PC-3 (cell line): ENCODE measurements at regions not wholly inside any gene's neighbourhood (a gene's known extent, or its start where the extent isn't known, plus 50 kb on each side); places are given as distances from the start of the nearest gene placed in this dataset.

Source experiments
- ATAC-seq: fragments of 200-7000 bp; cut with Tn5 transposase; 2 replicates; pipeline ENCODE4 v1.9.1; 2020; ENCODE audit warnings: mild to moderate bottlenecking, moderate library complexity
- BruUV-seq: library from RNA; stranded (reverse); fragments of 400-500 nt; replicated peaks from 2 replicates; lab custom pipeline; 2021; lab: Mats Ljungman, UMichigan
- CTCF ChIA-PET: fragments of 300-600 bp; sonication (Branson Sonifier 250); formaldehyde crosslinking; loops from one replicate; lab custom pipeline; 2022; ENCODE audit warnings: antibody characterized with exemption; lab: Charles Lee
- POLR2A ChIA-PET: fragments of 300-600 bp; sonication (Branson Sonifier 250); formaldehyde crosslinking; loops from one replicate; lab custom pipeline; 2022; ENCODE audit warnings: antibody characterized with exemption; ENCODE audit not compliant: unreplicated experiment; lab: Charles Lee
- DNase-seq: peaks from one replicate; pipeline ENCODE4 v3.0.0-alpha.2; 2015
- H2AFZ ChIP-seq: fragments of 300-600 bp; sonication (generic); 2 replicates; pipeline ENCODE4 v1.6.0; 2016; ENCODE audit warnings: antibody characterized with exemption, low read length
- H3F3A ChIP-seq: fragments of 300-600 bp; sonication (generic); one replicate; pipeline ENCODE4 v1.6.0; 2017; ENCODE audit warnings: antibody characterized with exemption, low read length, control low read depth, mild to moderate bottlenecking; ENCODE audit not compliant: unreplicated experiment
- H3K27ac ChIP-seq: fragments of 300-600 bp; sonication (generic); 2 replicates; pipeline ENCODE4 v1.5.1; 2016; ENCODE audit warnings: mild to moderate bottlenecking, low read length
- H3K27me3 ChIP-seq: fragments of 300-600 bp; sonication (generic); 2 replicates; pipeline ENCODE4 v1.6.1; 2016; ENCODE audit warnings: low read length, mixed read lengths
- H3K36me3 ChIP-seq: fragments of 300-600 bp; sonication (generic); 2 replicates; pipeline ENCODE4 v1.6.1; 2016; ENCODE audit warnings: low read depth, mixed run types, low read length, mixed read lengths
- H3K4me1 ChIP-seq: fragments of 300-600 bp; sonication (generic); 2 replicates; pipeline ENCODE4 v1.5.1; 2016; ENCODE audit warnings: low read length; ENCODE audit not compliant: insufficient read depth
- H3K4me2 ChIP-seq: fragments of 300-600 bp; sonication (generic); 2 replicates; pipeline ENCODE4 v1.6.0; 2016; ENCODE audit warnings: low read length
- H3K4me3 ChIP-seq: fragments of 300-600 bp; sonication (generic); 2 replicates; pipeline ENCODE4 v1.5.1; 2016; ENCODE audit warnings: mild to moderate bottlenecking, low read length, mixed read lengths
- H3K79me2 ChIP-seq: fragments of 300-600 bp; sonication (generic); 2 replicates; pipeline ENCODE4 v1.6.1; 2017; ENCODE audit warnings: low read length, mixed read lengths
- H3K9ac ChIP-seq: fragments of 300-600 bp; sonication (generic); 2 replicates; pipeline ENCODE4 v1.6.0; 2016; ENCODE audit warnings: mild to moderate bottlenecking, low read length
- H3K9me2 ChIP-seq: fragments of 300-600 bp; sonication (generic); replicated peaks from 2 replicates; pipeline ENCODE4 v1.6.1; 2016; ENCODE audit warnings: mixed run types, low read length, mixed read lengths
- H3K9me3 ChIP-seq: fragments of 300-600 bp; sonication (generic); 2 replicates; pipeline ENCODE4 v1.6.1; 2016; ENCODE audit warnings: low read length, mixed read lengths
- H4K20me1 ChIP-seq: fragments of 300-600 bp; sonication (generic); 2 replicates; pipeline ENCODE4 v1.6.1; 2016; ENCODE audit warnings: low read length, mixed read lengths
- CTCF ChIP-seq: fragments of 300-600 bp; sonication (generic); conservative IDR thresholded peaks from 2 replicates; pipeline ENCODE4 v1.5.1; 2017; ENCODE audit warnings: antibody characterized with exemption, low read depth, mild to moderate bottlenecking, low read length
- EZH2 ChIP-seq: fragments of 300-600 bp; sonication (generic); IDR thresholded peaks from one replicate; pipeline ENCODE4 v1.6.1; 2017; ENCODE audit warnings: antibody characterized with exemption, mild to moderate bottlenecking, low read length; ENCODE audit not compliant: unreplicated experiment
- EZH2phosphoT487 ChIP-seq: fragments of 300-600 bp; sonication (generic); IDR thresholded peaks from 2 replicates; pipeline ENCODE4 v1.6.1; 2018; ENCODE audit warnings: mild to moderate bottlenecking, antibody characterized with exemption, low read length, borderline replicate concordance
- intact Hi-C: fragments of 100-400 bp; cut with micrococcal nuclease; formaldehyde crosslinking; loops from 2 replicates; pipeline ENCODE4 v1.9.0; 2023

- Histone ChIP-seq H2AFZ (no peak overlapping the region), H3F3A (no peaks in the 10 kb centered on the region), H3K4me2 (no peak overlapping the region), H3K4me1 (peaks cover 20% of the 10 kb centered on the region), H3K9me2 (no peaks in the 10 kb centered on the region), H3K27ac (no peak overlapping the region), H3K9me3 (no peaks in the 10 kb centered on the region), H4K20me1 (no peaks in the 10 kb centered on the region), H3K79me2 (no peaks in the 10 kb centered on the region), H3K36me3 (no peaks in the 10 kb centered on the region), H3K27me3 (no peaks in the 10 kb centered on the region), H3K9ac (no peak overlapping the region), H3K4me3 (no peak overlapping the region)
- DNase-seq = peak; percentile 32
- BruUV-seq = no TSS peak
- TF ChIP-seq EZH2 (no peak), CTCF (peak; percentile 52)
- ChIA-PET CTCF (interaction anchor here (0.7 kb wide), 1 partner anchor 861 kb away, joined by 6 read pairs; no protein-coding TSS in a partner anchor), POLR2A (no interaction called here)
- intact Hi-C loops = loop anchor here (5.0 kb wide), 3 partner anchors 486 to 1091 kb away; no protein-coding TSS in a partner anchor
- no peak for ATAC-seq
Measured at GRCh38 chr1:238953448-238954010, 432.8 kb upstream of the CHRM3 start.

GRCh38 chr1:238951809-238952208 lies 434.6 kb upstream of the CHRM3 start:
- Histone ChIP-seq H3K4me3 (no peak overlapping the region), H3K4me2 (no peak overlapping the region), H3K36me3 (no peaks in the 10 kb centered on the region), H3F3A (no peaks in the 10 kb centered on the region), H3K4me1 (peaks cover 20% of the 10 kb centered on the region), H2AFZ (no peak overlapping the region), H3K27ac (no peak overlapping the region), H3K9me2 (no peaks in the 10 kb centered on the region), H4K20me1 (no peaks in the 10 kb centered on the region), H3K9ac (no peak overlapping the region), H3K9me3 (no peaks in the 10 kb centered on the region), H3K79me2 (no peaks in the 10 kb centered on the region), H3K27me3 (no peaks in the 10 kb centered on the region)
- no TSS peak for BruUV-seq
- ChIA-PET POLR2A (no interaction called here), CTCF (no interaction called here)
- intact Hi-C loops = loop anchor here (5.0 kb wide), 3 partner anchors 485 to 1090 kb away; no protein-coding TSS in a partner anchor
- TF ChIP-seq EZH2phosphoT487 (no peak), CTCF (peak; percentile 93), EZH2 (no peak)
- peak; percentile 35 for ATAC-seq
- peak; percentile 81 for DNase-seq

GRCh38 chr1:238950784-238951183 lies 435.6 kb upstream of the CHRM3 start:
- ChIA-PET POLR2A (no interaction called here), CTCF (no interaction called here)
- H3K4me3 ChIP-seq = no peak overlapping the region
- H3K9me3 ChIP-seq = no peaks in the 10 kb centered on the region
- no peaks in the 10 kb centered on the region for H3K79me2 ChIP-seq
- no peak overlapping the region for H3K27ac ChIP-seq
- H3K36me3 ChIP-seq = no peaks in the 10 kb centered on the region
- H3K9me2 ChIP-seq = no peaks in the 10 kb centered on the region
- TF ChIP-seq EZH2 = no peak
- TF ChIP-seq CTCF = no peak
- no peak for TF ChIP-seq EZH2phosphoT487
- H3K4me2 ChIP-seq = peak overlapping the region; percentile 38
- ATAC-seq (no peak), DNase-seq (no peak)
- H3K9ac ChIP-seq = no peak overlapping the region
- no peaks in the 10 kb centered on the region for H3F3A ChIP-seq
- H3K27me3 ChIP-seq = no peaks in the 10 kb centered on the region
- H4K20me1 ChIP-seq = no peaks in the 10 kb centered on the region
- no TSS peak for BruUV-seq
- peaks cover 19% of the 10 kb centered on the region for H3K4me1 ChIP-seq
- H2AFZ ChIP-seq = peak overlapping the region; percentile 50
- intact Hi-C loops = loop anchor here (5.0 kb wide), 3 partner anchors 483 to 1088 kb away; no protein-coding TSS in a partner anchor
